HUES64 (cell line): ENCODE measurements at regions not wholly inside any gene's neighbourhood (a gene's known extent, or its start where the extent isn't known, plus 50 kb on each side); places are given as distances from the start of the nearest gene placed in this dataset.

Source experiments
- H3K27ac ChIP-seq: 2 replicates; pipeline ENCODE4 v1.7.0; 2013; ENCODE audit warnings: low read depth, low read length, inconsistent platforms
- H3K27me3 ChIP-seq: 2 replicates; pipeline ENCODE4 v1.6.1; 2013; ENCODE audit warnings: mild to moderate bottlenecking, low read length; ENCODE audit not compliant: insufficient read depth
- H3K36me3 ChIP-seq: 2 replicates; pipeline ENCODE4 v1.6.1; 2013; ENCODE audit warnings: mild to moderate bottlenecking, low read length; ENCODE audit not compliant: insufficient read depth
- H3K4me1 ChIP-seq: 2 replicates; pipeline ENCODE4 v1.6.1; 2013; ENCODE audit warnings: mild to moderate bottlenecking, low read length, moderate library complexity; ENCODE audit not compliant: insufficient read depth
- H3K4me3 ChIP-seq: 2 replicates; pipeline ENCODE4 v1.5.1; 2013; ENCODE audit warnings: mild to moderate bottlenecking, low read length, moderate library complexity
- H3K9ac ChIP-seq: 2 replicates; pipeline ENCODE4 v1.6.1; 2013; ENCODE audit warnings: mild to moderate bottlenecking, low read depth, low read length
- H3K9me3 ChIP-seq: 2 replicates; pipeline ENCODE4 v1.6.1; 2013; ENCODE audit warnings: low read depth, low read length; ENCODE audit not compliant: insufficient read depth
- WGBS: fragments of 150-250, 120-280 bp; methylation state at CpG from one replicate; pipeline ENCODE4 v1.1.7; 2013; ENCODE audit warnings: missing lambda C conversion rate; 5-methylcytosine and 5-hydroxymethylcytosine counted together

DNA sequence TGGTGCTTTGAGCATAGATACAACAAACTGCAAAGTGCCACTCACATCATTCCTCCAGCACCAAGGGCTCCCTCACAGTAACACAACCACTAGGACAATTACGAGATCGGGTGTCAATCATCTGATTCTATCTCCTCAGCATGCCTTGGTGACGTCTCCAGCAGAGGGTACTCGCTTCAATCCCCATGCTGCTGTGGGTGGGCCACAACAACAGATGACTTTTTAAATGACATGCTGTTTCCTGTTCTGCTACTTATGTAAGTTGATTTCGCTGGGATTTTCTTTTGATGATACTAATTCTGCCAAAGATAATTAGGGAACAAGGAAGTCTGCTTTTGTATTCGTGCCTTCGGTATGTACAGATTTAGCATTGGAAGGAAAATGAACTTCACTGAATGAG, 1113.0 kb downstream of the BCL11A start:
- WGBS: 87% methylated on average over 7 of the region's 7 CpGs
- Histone ChIP-seq H3K9ac (no peak overlapping the region), H3K27ac (no peak overlapping the region), H3K4me1 (no peaks in the 10 kb centered on the region; the same call in 1 of the 2 replicates), H3K4me3 (no peak overlapping the region), H3K9me3 (no peaks in the 10 kb centered on the region), H3K27me3 (no peaks in the 10 kb centered on the region), H3K36me3 (no peaks in the 10 kb centered on the region)

DNA sequence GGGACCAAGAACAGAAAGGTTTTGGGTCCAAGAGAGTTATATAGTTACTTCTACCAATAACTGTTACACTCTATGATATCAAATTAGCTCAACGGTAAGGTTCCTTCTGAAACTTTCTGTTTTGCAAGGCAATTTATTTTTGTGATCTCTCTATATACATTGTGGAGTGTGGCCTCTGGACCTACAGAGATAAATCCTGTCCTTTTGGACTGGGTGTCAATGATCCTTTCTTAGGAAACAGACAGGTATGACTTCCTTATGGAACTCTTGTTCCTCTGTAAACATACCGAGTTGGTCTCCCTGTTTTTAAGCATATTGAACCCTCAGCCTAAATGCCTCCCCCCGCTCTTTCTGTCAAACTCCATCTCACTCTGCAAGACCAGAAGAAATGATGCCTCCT, 1117.8 kb downstream of the BCL11A start:
- 94% methylated on average over 2 of the region's 3 CpGs for WGBS
- peaks cover 5% of the 10 kb centered on the region; the same call in 1 of the 2 replicates for H3K9me3 ChIP-seq
- H3K4me1 ChIP-seq: no peaks in the 10 kb centered on the region; the same call in 1 of the 2 replicates
- H3K9ac ChIP-seq: no peak overlapping the region
- H3K27ac ChIP-seq: no peak overlapping the region
- H3K4me3 ChIP-seq: no peak overlapping the region
- no peaks in the 10 kb centered on the region for H3K36me3 ChIP-seq
- H3K27me3 ChIP-seq: no peaks in the 10 kb centered on the region

DNA sequence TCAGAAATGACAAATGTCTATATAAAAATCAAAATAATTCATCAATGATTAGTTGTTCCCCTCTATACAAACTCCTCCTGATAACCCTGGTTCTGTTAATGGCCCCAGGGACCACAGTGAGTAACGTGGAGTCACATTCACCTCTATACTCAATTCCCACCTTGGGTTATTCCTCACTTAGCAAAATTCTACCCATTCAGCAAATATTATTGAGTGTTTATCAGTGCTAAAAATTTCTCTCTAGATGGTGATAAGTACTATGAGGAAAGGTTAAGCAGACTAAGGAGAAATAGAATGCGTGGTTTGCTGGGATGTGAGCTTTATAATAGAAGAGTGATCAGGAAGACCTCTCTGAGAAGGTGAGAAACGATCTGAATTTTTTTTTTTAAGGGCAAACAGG, 1124.5 kb downstream of the BCL11A start:
- Histone ChIP-seq H3K9me3 (peaks cover 7% of the 10 kb centered on the region; the same call in 1 of the 2 replicates), H3K27ac (no peak overlapping the region), H3K4me1 (no peaks in the 10 kb centered on the region), H3K4me3 (no peak overlapping the region), H3K27me3 (no peaks in the 10 kb centered on the region), H3K9ac (no peak overlapping the region), H3K36me3 (no peaks in the 10 kb centered on the region)
- 92% methylated on average over 3 of the region's 3 CpGs for WGBS

DNA sequence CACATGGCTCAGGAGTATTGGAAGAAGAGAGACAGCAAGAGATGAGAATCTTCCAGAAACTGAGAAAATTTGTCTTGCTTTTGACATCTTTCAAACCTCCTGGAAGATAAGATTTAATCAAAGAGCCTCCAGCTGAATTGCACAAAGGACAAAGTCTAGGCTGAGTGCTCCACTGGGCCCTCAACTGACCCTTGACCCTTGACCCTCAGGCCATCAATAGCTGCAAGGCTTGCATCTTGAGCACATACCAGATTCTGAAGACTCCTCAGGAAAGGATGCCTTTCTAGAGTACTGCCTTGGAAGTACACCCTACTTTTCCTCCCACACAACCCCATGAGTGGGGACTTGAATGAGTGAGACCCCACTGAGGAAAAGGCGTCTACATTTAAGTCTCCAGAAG, 1125.5 kb downstream of the BCL11A start:
- H3K9ac ChIP-seq: no peak overlapping the region
- no peak overlapping the region for H3K27ac ChIP-seq
- H3K27me3 ChIP-seq: no peaks in the 10 kb centered on the region
- 100% methylated on average over 1 of the region's 1 CpG for WGBS
- no peaks in the 10 kb centered on the region for H3K4me1 ChIP-seq
- peaks cover 7% of the 10 kb centered on the region; the same call in 1 of the 2 replicates for H3K9me3 ChIP-seq
- no peak overlapping the region for H3K4me3 ChIP-seq
- H3K36me3 ChIP-seq: no peaks in the 10 kb centered on the region

DNA sequence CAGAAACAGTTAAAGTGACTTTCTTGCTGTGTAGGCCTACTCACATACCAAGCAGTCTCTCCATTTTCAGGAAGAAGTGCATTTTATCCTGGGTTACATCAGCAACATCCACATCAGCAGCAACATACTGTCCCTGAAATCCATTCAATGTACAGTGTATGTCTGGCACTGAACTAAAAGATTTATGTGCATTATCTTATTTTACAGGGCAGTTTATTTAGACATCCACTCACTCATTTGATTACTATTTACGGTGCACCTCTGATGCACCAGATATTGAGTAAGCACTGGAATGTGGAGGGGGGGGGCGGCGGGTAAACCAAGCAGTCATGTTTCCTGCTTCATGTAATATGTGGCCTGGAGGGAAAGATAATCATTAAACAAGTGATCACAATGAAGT, 1128.2 kb downstream of the BCL11A start:
- Histone ChIP-seq H3K4me3 (no peak overlapping the region), H3K9me3 (peaks cover 2% of the 10 kb centered on the region; the same call in 1 of the 2 replicates), H3K4me1 (no peaks in the 10 kb centered on the region), H3K9ac (no peak overlapping the region), H3K27ac (no peak overlapping the region), H3K36me3 (no peaks in the 10 kb centered on the region), H3K27me3 (no peaks in the 10 kb centered on the region)
- 80% methylated on average over 3 of the region's 3 CpGs for WGBS

DNA sequence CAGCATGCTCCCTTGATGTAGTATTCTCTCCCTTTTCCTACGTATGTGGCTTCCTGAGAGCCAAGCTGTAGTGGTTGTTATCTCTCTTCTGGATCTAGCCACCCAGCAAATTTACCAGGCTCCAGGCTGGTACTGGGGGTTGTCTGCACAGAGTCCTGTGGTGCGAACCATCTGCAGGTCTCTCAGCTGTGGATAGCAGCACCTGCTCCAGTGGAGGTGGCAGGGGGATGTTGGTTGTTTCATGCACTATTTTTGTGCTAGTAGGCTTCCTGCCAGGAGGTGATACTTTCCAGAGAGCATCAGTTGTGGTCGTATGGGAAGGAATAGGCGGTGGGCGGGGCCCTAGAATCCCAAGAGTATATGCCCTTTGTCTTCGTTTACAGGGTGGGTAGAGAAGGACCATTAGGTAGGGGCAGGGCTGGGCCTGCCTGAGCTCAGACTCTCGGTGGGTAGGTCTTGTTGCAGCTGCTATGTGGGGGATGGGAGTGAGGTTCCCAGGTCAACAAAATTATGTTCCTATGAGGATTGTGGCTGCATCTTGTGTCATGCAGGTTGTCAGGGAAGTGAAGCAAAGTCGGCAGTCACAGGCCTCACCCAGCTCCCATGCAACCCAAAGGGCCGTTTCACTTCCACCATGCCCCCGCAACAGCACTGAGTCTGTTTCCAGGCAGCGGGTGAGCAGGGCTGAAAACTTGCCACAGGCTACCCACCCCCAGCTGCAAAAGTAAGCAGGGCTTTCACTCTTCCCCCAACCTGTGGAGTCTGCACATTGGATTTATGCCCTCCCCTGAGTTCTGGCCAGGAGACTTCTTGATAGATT, 1139.5 kb downstream of the BCL11A start:
- Histone ChIP-seq H3K9me3 (no peaks in the 10 kb centered on the region), H3K27me3 (no peaks in the 10 kb centered on the region), H3K36me3 (no peaks in the 10 kb centered on the region), H3K4me1 (peaks cover 3% of the 10 kb centered on the region), H3K9ac (no peak overlapping the region), H3K27ac (no peak overlapping the region), H3K4me3 (no peak overlapping the region)
- WGBS: 84% methylated on average over 11 of the region's 11 CpGs

DNA sequence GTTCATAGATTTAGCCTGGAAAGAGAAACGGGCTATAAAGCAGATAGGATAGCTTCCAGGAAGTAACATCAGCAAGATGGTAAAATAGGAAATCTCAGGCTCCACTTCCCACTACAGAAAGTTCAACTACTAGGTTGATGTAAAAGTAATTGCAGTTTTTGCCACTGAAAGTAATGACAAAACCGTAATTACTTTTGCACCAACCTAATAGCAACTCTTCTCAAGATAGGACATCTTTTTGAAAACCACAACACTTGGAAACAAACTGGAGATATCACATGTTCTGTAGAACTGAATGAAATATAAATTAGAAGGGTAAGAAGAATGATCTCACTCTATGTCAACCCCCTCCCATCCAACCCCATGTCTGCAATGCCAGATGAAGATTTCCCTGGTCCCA, 1154.3 kb downstream of the BCL11A start:
- Histone ChIP-seq H3K4me1 (no peaks in the 10 kb centered on the region), H3K4me3 (no peak overlapping the region), H3K27me3 (no peaks in the 10 kb centered on the region), H3K9ac (no peak overlapping the region), H3K36me3 (no peaks in the 10 kb centered on the region), H3K27ac (no peak overlapping the region), H3K9me3 (no peaks in the 10 kb centered on the region)
- 88% methylated on average over 1 of the region's 2 CpGs for WGBS

DNA sequence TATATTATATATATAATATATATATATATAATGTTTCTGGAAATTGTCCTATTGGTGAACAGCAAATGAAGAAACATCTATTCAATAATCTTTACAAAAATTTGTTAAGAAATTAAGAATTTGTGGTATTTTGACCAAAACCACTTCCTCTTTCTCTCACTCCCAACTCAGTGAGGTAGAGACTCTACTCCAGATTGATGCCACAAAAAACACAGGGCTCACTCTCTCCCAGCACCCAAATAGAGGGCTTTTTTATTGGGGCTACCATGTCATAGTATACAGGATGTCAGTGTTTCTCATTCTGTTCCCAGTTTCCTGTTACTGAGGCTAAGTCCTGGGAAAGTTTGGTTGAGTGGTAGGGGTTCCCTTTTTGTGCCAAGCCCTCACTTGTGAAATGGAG, 1155.4 kb downstream of the BCL11A start:
- Histone ChIP-seq H3K27ac (no peak overlapping the region), H3K4me3 (no peak overlapping the region), H3K27me3 (no peaks in the 10 kb centered on the region), H3K4me1 (no peaks in the 10 kb centered on the region), H3K9ac (no peak overlapping the region), H3K36me3 (no peaks in the 10 kb centered on the region), H3K9me3 (no peaks in the 10 kb centered on the region)

DNA sequence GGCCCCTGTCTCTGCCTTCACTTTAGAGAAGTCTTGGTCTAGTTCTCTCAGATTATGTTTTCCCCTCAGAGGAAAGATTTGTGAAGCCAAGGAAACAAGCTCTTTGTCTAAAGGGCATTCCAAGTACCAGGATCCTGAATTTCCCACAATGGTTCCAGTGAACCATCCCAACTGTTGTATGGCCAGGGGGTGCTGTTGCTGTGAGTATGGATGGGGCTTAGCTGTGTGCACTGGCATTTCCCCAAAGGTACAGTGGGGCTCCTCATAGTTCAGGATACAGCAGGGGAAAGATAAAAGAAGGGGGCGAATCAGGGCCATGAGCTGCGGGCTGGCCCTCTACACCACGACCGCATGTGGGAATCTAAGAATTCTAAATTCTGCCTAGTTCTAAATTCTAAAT, 1154.0 kb upstream of the FANCL start:
- Histone ChIP-seq H3K36me3 (no peaks in the 10 kb centered on the region), H3K27me3 (no peaks in the 10 kb centered on the region), H3K27ac (no peak overlapping the region), H3K9me3 (no peaks in the 10 kb centered on the region), H3K4me1 (no peaks in the 10 kb centered on the region), H3K4me3 (no peak overlapping the region), H3K9ac (no peak overlapping the region)
- 93% methylated on average over 4 of the region's 4 CpGs for WGBS

DNA sequence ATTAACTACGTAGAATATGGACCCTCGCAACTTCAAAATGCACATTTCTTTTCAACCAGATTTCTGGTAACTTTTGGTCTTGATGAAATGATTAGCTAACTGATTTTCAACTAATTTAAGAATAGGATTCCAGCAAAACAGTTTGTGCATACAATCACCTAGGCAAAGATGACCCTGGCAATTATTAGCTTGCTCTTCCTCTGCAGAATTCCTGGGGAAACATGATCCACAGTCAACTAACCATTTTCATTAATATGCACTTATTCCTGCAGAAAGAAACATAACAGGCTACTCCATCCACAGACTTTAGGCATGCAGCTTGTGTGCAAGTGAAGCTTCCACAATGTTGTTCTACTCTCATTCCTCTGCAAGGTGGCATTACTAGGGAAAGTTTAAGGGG, 1150.8 kb upstream of the FANCL start:
- 94% methylated on average over 2 of the region's 2 CpGs for WGBS
- Histone ChIP-seq H3K36me3 (no peaks in the 10 kb centered on the region), H3K4me1 (no peaks in the 10 kb centered on the region), H3K9me3 (no peaks in the 10 kb centered on the region), H3K27ac (no peak overlapping the region), H3K27me3 (no peaks in the 10 kb centered on the region), H3K9ac (no peak overlapping the region), H3K4me3 (no peak overlapping the region)

DNA sequence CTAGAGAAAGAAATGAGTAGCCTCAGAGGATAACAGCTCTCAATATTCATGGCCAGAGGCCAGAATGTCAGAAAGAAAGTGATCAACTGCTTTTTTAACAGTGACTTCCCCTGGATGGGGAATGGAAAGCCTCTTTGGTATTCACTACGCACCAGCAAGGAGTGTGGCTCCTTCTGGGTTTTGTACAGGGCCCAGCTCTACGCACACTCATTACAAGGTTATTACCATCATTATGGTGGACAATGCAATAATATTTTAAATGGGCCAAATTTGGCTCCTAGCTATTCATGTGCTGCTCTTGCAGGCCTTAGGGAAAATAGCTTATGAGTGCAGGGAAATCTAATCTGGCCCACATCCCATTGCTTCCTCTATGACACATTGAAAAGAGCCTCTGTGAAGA, 1149.5 kb upstream of the FANCL start:
- H3K27ac ChIP-seq: no peak overlapping the region
- H3K9me3 ChIP-seq: no peaks in the 10 kb centered on the region
- no peaks in the 10 kb centered on the region for H3K27me3 ChIP-seq
- 96% methylated on average over 2 of the region's 2 CpGs for WGBS
- H3K4me1 ChIP-seq: no peaks in the 10 kb centered on the region
- no peaks in the 10 kb centered on the region for H3K36me3 ChIP-seq
- no peak overlapping the region for H3K4me3 ChIP-seq
- H3K9ac ChIP-seq: no peak overlapping the region

DNA sequence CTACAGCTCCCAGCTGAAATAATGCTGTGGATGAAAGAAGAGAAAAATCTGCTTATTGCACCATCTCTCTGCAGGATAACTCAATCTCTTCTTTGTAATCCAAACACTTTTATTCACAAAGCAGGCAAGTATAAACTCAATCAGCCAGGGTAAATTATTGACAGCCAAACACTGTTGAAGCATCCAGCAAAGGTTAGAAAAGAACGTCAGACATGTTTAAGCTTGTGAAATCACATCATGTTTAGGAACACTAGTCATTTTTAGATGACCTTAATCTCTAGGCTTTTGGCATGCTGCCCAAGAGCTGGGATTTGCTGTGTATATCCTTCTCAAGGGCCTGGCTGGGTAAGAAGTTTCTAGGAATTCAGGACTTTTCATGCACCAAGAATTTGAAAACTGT, 1148.1 kb upstream of the FANCL start:
- Histone ChIP-seq H3K27me3 (no peaks in the 10 kb centered on the region), H3K36me3 (no peaks in the 10 kb centered on the region), H3K9me3 (no peaks in the 10 kb centered on the region), H3K4me1 (no peaks in the 10 kb centered on the region), H3K9ac (no peak overlapping the region), H3K27ac (no peak overlapping the region), H3K4me3 (no peak overlapping the region)
- WGBS: 95% methylated on average over 1 of the region's 1 CpG
